ENCODE measurements at regions not wholly inside any gene's neighbourhood (a gene's known extent, or its start where the extent isn't known, plus 50 kb on each side); places are given as distances from the start of the nearest gene placed in this dataset.

- Histone ChIP-seq H4K20me1 (ENCODE audit: insufficient read depth, low read length) (no peaks in the 10 kb centered on the region), H3K4me1 (ENCODE audit: insufficient read depth, low read length, poor library complexity, severe bottlenecking) (no peaks in the 10 kb centered on the region), H3K27ac (ENCODE audit: low read depth, low read length, poor library complexity, severe bottlenecking) (no peak overlapping the region), H3K79me2 (ENCODE audit: insufficient read depth, low read depth, low read length) (no peaks in the 10 kb centered on the region), H3K4me3 (ENCODE audit: low read depth, low read length, poor library complexity, severe bottlenecking) (no peak overlapping the region), H2AFZ (ENCODE audit: low read length) (no peak overlapping the region), H3K9me2 (ENCODE audit: insufficient read depth, low read length) (no peaks in the 10 kb centered on the region), H3K9me3 (ENCODE audit: low read length) (no peaks in the 10 kb centered on the region), H3K36me3 (ENCODE audit: insufficient read depth, low read length) (no peaks in the 10 kb centered on the region), H3K4me2 (ENCODE audit: low read length) (no peak overlapping the region)
- TF ChIP-seq EZH2phosphoT487 (IDR thresholded peaks at IDR 0.05; ENCODE audit: borderline replicate concordance, low read depth, low read length) (no peak), CTCF (conservative IDR thresholded peaks at IDR 0.05; ENCODE audit: low read length) (no peak)
- no peak for DNase-seq (ENCODE audit: low spot score)
- CTCF ChIA-PET (ENCODE audit: unreplicated experiment), result no interaction called here
- BruUV-seq (replicated peaks), result no TSS peak
- POLR2A ChIA-PET, result no interaction called here
- intact Hi-C loops (cut with micrococcal nuclease; ENCODE audit: unreplicated experiment), result no loop called here
These were observed 711.6 kb upstream of the LRRC4C start for GRCh38 chr11:42171046-42171445.

GRCh38 chr11:42172441-42172840 lies 713.0 kb upstream of the LRRC4C start:
- H4K20me1 ChIP-seq (ENCODE audit: insufficient read depth, low read length), result no peaks in the 10 kb centered on the region
- H3K36me3 ChIP-seq (ENCODE audit: insufficient read depth, low read length), result no peaks in the 10 kb centered on the region
- intact Hi-C loops (cut with micrococcal nuclease; ENCODE audit: unreplicated experiment), result no loop called here
- BruUV-seq (replicated peaks), result no TSS peak
- H3K4me3 ChIP-seq (ENCODE audit: low read depth, low read length, poor library complexity, severe bottlenecking), result no peak overlapping the region
- H3K27ac ChIP-seq (ENCODE audit: low read depth, low read length, poor library complexity, severe bottlenecking), result no peak overlapping the region
- no peaks in the 10 kb centered on the region for H3K79me2 ChIP-seq (ENCODE audit: insufficient read depth, low read depth, low read length)
- H3K4me2 ChIP-seq (ENCODE audit: low read length), result no peak overlapping the region
- no peaks in the 10 kb centered on the region for H3K9me2 ChIP-seq (ENCODE audit: insufficient read depth, low read length)
- H2AFZ ChIP-seq (ENCODE audit: low read length), result no peak overlapping the region
- TF ChIP-seq EZH2phosphoT487 (IDR thresholded peaks at IDR 0.05; ENCODE audit: borderline replicate concordance, low read depth, low read length), result no peak
- TF ChIP-seq CTCF (conservative IDR thresholded peaks at IDR 0.05; ENCODE audit: low read length), result no peak
- ChIA-PET CTCF (ENCODE audit: unreplicated experiment) (no interaction called here), POLR2A (no interaction called here)
- no peaks in the 10 kb centered on the region for H3K4me1 ChIP-seq (ENCODE audit: insufficient read depth, low read length, poor library complexity, severe bottlenecking)
- no peak for DNase-seq (ENCODE audit: low spot score)
- no peaks in the 10 kb centered on the region for H3K9me3 ChIP-seq (ENCODE audit: low read length)

- no TSS peak for BruUV-seq (replicated peaks)
- Histone ChIP-seq H3K4me1 (ENCODE audit: insufficient read depth, low read length, poor library complexity, severe bottlenecking) (no peaks in the 10 kb centered on the region), H3K9me2 (ENCODE audit: insufficient read depth, low read length) (no peaks in the 10 kb centered on the region), H3K4me3 (ENCODE audit: low read depth, low read length, poor library complexity, severe bottlenecking) (no peak overlapping the region), H3K79me2 (ENCODE audit: insufficient read depth, low read depth, low read length) (no peaks in the 10 kb centered on the region), H2AFZ (ENCODE audit: low read length) (no peak overlapping the region), H3K36me3 (ENCODE audit: insufficient read depth, low read length) (no peaks in the 10 kb centered on the region), H3K4me2 (ENCODE audit: low read length) (no peak overlapping the region), H4K20me1 (ENCODE audit: insufficient read depth, low read length) (no peaks in the 10 kb centered on the region), H3K27ac (ENCODE audit: low read depth, low read length, poor library complexity, severe bottlenecking) (no peak overlapping the region), H3K9me3 (ENCODE audit: low read length) (no peaks in the 10 kb centered on the region)
- CTCF ChIA-PET (ENCODE audit: unreplicated experiment), result no interaction called here
- POLR2A ChIA-PET, result no interaction called here
- intact Hi-C loops (cut with micrococcal nuclease; ENCODE audit: unreplicated experiment), result no loop called here
- no peak for DNase-seq (ENCODE audit: low spot score)
- TF ChIP-seq CTCF (conservative IDR thresholded peaks at IDR 0.05; ENCODE audit: low read length) (no peak), EZH2phosphoT487 (IDR thresholded peaks at IDR 0.05; ENCODE audit: borderline replicate concordance, low read depth, low read length) (no peak)
These were observed 715.8 kb upstream of the LRRC4C start for GRCh38 chr11:42175203-42175602.

Measured in OCI-LY7 (cell line).